A549 (cell line): ENCODE measurements at regions not wholly inside any gene's neighbourhood (a gene's known extent, or its start where the extent isn't known, plus 50 kb on each side); places are given as distances from the start of the nearest gene placed in this dataset.
"Not testable (repeated sequence)": the region's sequence is repeated elsewhere in the genome, so short reads cannot be mapped to it uniquely, and the experiment has no call there.

ENCODE experiments used
- ATAC-seq, 2 experiments: fragments of 200-7000 bp in 1 of 2; fragments of >200 bp in 1 of 2; cut with Nextera tagmentation in 1 of 2; cut with Tn5 transposase in 1 of 2; 3 replicates each; pipeline versions ENCODE4 v1.8.0 to v1.9.1; 2018 to 2020; ENCODE audit warnings: mild to moderate bottlenecking in 1 of 2, moderate library complexity in 1 of 2
- CTCF ChIA-PET: fragments of 300-600 bp; sonication (Branson Sonifier 250); formaldehyde crosslinking; extraction: SDS; loops from one replicate; lab custom pipeline; 2021; ENCODE audit warnings: antibody characterized with exemption, inconsistent platforms; lab: Yijun Ruan, JAX
- POLR2A ChIA-PET: fragments of 350-600 bp; formaldehyde crosslinking; extraction: SDS; loops from one replicate; lab custom pipeline; 2021; ENCODE audit warnings: antibody characterized with exemption, inconsistent platforms; lab: Yijun Ruan, JAX
- DNase-seq, 2 experiments: peaks; one replicate each; pipeline versions ENCODE4 v3.0.0 to v3.0.0-alpha.2; 2011 to 2016; ENCODE audit warnings: low read depth in 1 of 2, low spot score in 1 of 2
- FAIRE-seq: peaks from 2 replicates; lab custom pipeline; 2011; peaks lifted over from hg19 to GRCh38; lab: Jason Lieb, UNC
- H3K27ac ChIP-seq, 2 experiments: fragments of >200 bp; sonication (Bioruptor Twin); formaldehyde crosslinking; 3 replicates each; pipeline ENCODE4 v1.5.1; 2016 to 2017
- H3K4me1 ChIP-seq: fragments of >200 bp; sonication (Bioruptor Twin); formaldehyde crosslinking; 3 replicates; pipeline ENCODE4 v1.6.1; 2016
- H3K4me2 ChIP-seq: fragments of >200 bp; sonication (Bioruptor Twin); formaldehyde crosslinking; 3 replicates; pipeline ENCODE4 v1.6.1; 2016
- H3K4me3 ChIP-seq: fragments of >200 bp; sonication (Bioruptor Twin); formaldehyde crosslinking; 3 replicates; pipeline ENCODE4 v1.5.1; 2016
- H3K9me3 ChIP-seq: fragments of >200 bp; sonication (Bioruptor Twin); formaldehyde crosslinking; 3 replicates; pipeline ENCODE4 v1.6.1; 2016
- BHLHE40 ChIP-seq: IDR thresholded peaks from 2 replicates; pipeline ENCODE4 v1.6.1; 2012; ENCODE audit warnings: low read depth, low read length, inconsistent platforms
- CBX8 ChIP-seq: fragments of 200-600 bp; sonication (generic); IDR thresholded peaks from 2 replicates; pipeline ENCODE4 v1.6.1; 2016
- CEBPB ChIP-seq, 2 experiments: fragments of >200 bp in 1 of 2; sonication (Bioruptor Twin) in 1 of 2; formaldehyde crosslinking in 1 of 2; IDR thresholded peaks; 2 replicates each; pipeline ENCODE4 v1.6.1; 2012 to 2016
- CHD2 ChIP-seq: fragments of 150-350 bp; IDR thresholded peaks from 2 replicates; pipeline ENCODE4 v1.6.1; 2014; ENCODE audit warnings: low read length; ENCODE audit not compliant: partially characterized antibody
- EHF ChIP-seq: fragments of 250-450 bp; sonication (Bioruptor Pico); IDR thresholded peaks from 2 replicates; pipeline ENCODE4 v1.5.0; 2020; ENCODE audit warnings: mild to moderate bottlenecking
- EHMT2 ChIP-seq: fragments of 200-600 bp; sonication (generic); IDR thresholded peaks from 2 replicates; pipeline ENCODE4 v1.6.1; 2016; ENCODE audit warnings: antibody characterized with exemption, low read depth, mild to moderate bottlenecking, moderate library complexity
- FOSL2 ChIP-seq, 2 experiments: fragments of 450-650 bp in 1 of 2; fragments of >200 bp in 1 of 2; sonication (Bioruptor Twin) in 1 of 2; formaldehyde crosslinking; IDR thresholded peaks; 2 replicates each; pipeline versions ENCODE4 v1.5.0 to v1.6.1; 2016 to 2020; ENCODE audit warnings: mild to moderate bottlenecking in 1 of 2, moderate library complexity in 1 of 2
- HDAC2 ChIP-seq: fragments of 200-600 bp; sonication (generic); IDR thresholded peaks from 2 replicates; pipeline ENCODE4 v1.6.1; 2016
- HOXB13 ChIP-seq: fragments of 250-450 bp; sonication (Bioruptor Pico); IDR thresholded peaks from 2 replicates; pipeline ENCODE4 v1.5.0; 2020; ENCODE audit warnings: low read depth, mild to moderate bottlenecking, moderate library complexity
- HOXB5 ChIP-seq: fragments of 250-450 bp; sonication (Bioruptor Pico); IDR thresholded peaks from 2 replicates; pipeline ENCODE4 v1.5.0; 2020; ENCODE audit warnings: mild to moderate bottlenecking, moderate library complexity
- JUN ChIP-seq, 2 experiments: fragments of >200 bp; sonication (Bioruptor Twin); formaldehyde crosslinking; IDR thresholded peaks; 2 replicates in 1 of 2; 3 replicates in 1 of 2; pipeline ENCODE4 v1.6.1; 2016 to 2017
- KDM1A ChIP-seq: fragments of 200-600 bp; sonication (generic); IDR thresholded peaks from 2 replicates; pipeline ENCODE4 v1.6.1; 2016; ENCODE audit warnings: low read depth, mild to moderate bottlenecking
- MAFK ChIP-seq: fragments of 450-650 bp; IDR thresholded peaks from 2 replicates; pipeline ENCODE4 v1.6.1; 2014; ENCODE audit not compliant: partially characterized antibody
- MAZ ChIP-seq: fragments of 150-350 bp; IDR thresholded peaks from 2 replicates; pipeline ENCODE4 v1.6.1; 2014; ENCODE audit warnings: antibody characterized with exemption, low read depth, low read length, borderline replicate concordance
- NPAS2 ChIP-seq: fragments of 250-450 bp; sonication (Bioruptor Pico); IDR thresholded peaks from 2 replicates; pipeline ENCODE4 v1.8.0; 2022; ENCODE audit warnings: mild to moderate bottlenecking, moderate library complexity, borderline replicate concordance
- POLR2AphosphoS2 ChIP-seq: conservative IDR thresholded peaks from 2 replicates; pipeline ENCODE4 v1.6.1; 2012; ENCODE audit warnings: low read length, improper control_type of control experiment, inconsistent platforms
- RCOR1 ChIP-seq: fragments of 150-350 bp; IDR thresholded peaks from 2 replicates; pipeline ENCODE4 v1.6.1; 2014; ENCODE audit warnings: antibody characterized with exemption, low read length, low read depth
- SMC3 ChIP-seq: fragments of >200 bp; sonication (Bioruptor Twin); formaldehyde crosslinking; IDR thresholded peaks from 3 replicates; pipeline ENCODE4 v1.6.1; 2018; ENCODE audit warnings: inconsistent platforms
- TP53 ChIP-seq: fragments of 250-450 bp; sonication (Bioruptor Pico); IDR thresholded peaks from 2 replicates; pipeline ENCODE4 v1.5.0; 2021; ENCODE audit warnings: mild to moderate bottlenecking, moderate library complexity
- ZNF302 ChIP-seq: fragments of 250-450 bp; sonication (Bioruptor Pico); IDR thresholded peaks from 2 replicates; pipeline ENCODE4 v1.9.0; 2021; ENCODE audit warnings: inconsistent platforms, mild to moderate bottlenecking, moderate library complexity
- ZSCAN20 ChIP-seq: fragments of 250-450 bp; sonication (Bioruptor Pico); IDR thresholded peaks from 2 replicates; pipeline ENCODE4 v1.8.0; 2022; ENCODE audit warnings: mild to moderate bottlenecking, moderate library complexity
- WGBS: methylation state at CpG from one replicate; pipeline ENCODE4 v1.1.6; 2017; ENCODE audit errors: missing lambda C conversion rate; 5-methylcytosine and 5-hydroxymethylcytosine counted together
- TF ChIP-seq, protein P1 (sequence below): IDR thresholded peaks from 2 replicates; pipeline ENCODE4 v1.6.1; 2012; ENCODE audit warnings: low read depth, borderline replicate concordance
- TF ChIP-seq, protein P2 (sequence below): fragments of >200 bp; sonication (Bioruptor Twin); formaldehyde crosslinking; IDR thresholded peaks from 2 replicates; pipeline ENCODE4 v1.6.1; 2016
- TF ChIP-seq, protein P3 (sequence below): fragments of 250-450 bp; sonication (Bioruptor Pico); IDR thresholded peaks from 2 replicates; pipeline ENCODE4 v1.5.0; 2020; ENCODE audit warnings: low read depth, mild to moderate bottlenecking, moderate library complexity
- TF ChIP-seq, protein P4 (sequence below): IDR thresholded peaks from 2 replicates; pipeline ENCODE4 v1.6.1; 2012

- DNase-seq (no peak), ATAC-seq (no peak), FAIRE-seq (no peak)
- TF ChIP-seq EHMT2, result no peak
- TF ChIP-seq SMC3, result no peak
- no peak for TF ChIP-seq ZSCAN20 (CRISPR knock-in tag)
- no peak for TF ChIP-seq FOSL2 (IDR thresholded peaks at IDR 0.05)
- no peak for TF ChIP-seq FOSL2 (CRISPR knock-in tag; IDR thresholded peaks at IDR 0.05)
- no peak for TF ChIP-seq CEBPB (IDR thresholded peaks at IDR 0.05)
- TF ChIP-seq, protein P1, sequence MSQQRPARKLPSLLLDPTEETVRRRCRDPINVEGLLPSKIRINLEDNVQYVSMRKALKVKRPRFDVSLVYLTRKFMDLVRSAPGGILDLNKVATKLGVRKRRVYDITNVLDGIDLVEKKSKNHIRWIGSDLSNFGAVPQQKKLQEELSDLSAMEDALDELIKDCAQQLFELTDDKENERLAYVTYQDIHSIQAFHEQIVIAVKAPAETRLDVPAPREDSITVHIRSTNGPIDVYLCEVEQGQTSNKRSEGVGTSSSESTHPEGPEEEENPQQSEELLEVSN, result no peak
- TF ChIP-seq, protein P2, sequence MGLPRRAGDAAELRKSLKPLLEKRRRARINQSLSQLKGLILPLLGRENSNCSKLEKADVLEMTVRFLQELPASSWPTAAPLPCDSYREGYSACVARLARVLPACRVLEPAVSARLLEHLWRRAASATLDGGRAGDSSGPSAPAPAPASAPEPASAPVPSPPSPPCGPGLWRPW, result no peak
- no peak for TF ChIP-seq BHLHE40
- TF ChIP-seq HOXB13 (CRISPR knock-in tag), result no peak
- TF ChIP-seq EHF (CRISPR knock-in tag), result no peak
- TF ChIP-seq HDAC2, result no peak
- TF ChIP-seq RCOR1, result no peak
- no peak for TF ChIP-seq CHD2
- TF ChIP-seq POLR2AphosphoS2, result no peak
- no peak for TF ChIP-seq TP53 (CRISPR knock-in tag)
- Histone ChIP-seq H3K27ac (no peak overlapping the region), H3K4me3 (no peak overlapping the region), H3K4me2 (no peak overlapping the region), H3K4me1 (no peaks in the 10 kb centered on the region), H3K9me3 (no peaks in the 10 kb centered on the region; the same call in 2 of the 3 replicates)
- 0% methylated on average over 2 of the region's 2 CpGs for WGBS
- POLR2A ChIA-PET, result no interaction called here
- CTCF ChIA-PET, result no interaction called here
Observed at GRCh38 chr1:95660736-95661135, 426.7 kb downstream of the RWDD3 start.

GRCh38 chr1:95663530-95663929, 429.5 kb downstream of the RWDD3 start:
- H3K9me3 ChIP-seq, DNase-seq, H3K27ac ChIP-seq, CTCF ChIA-PET, POLR2A ChIA-PET, FAIRE-seq, ATAC-seq, H3K4me3 ChIP-seq, H3K4me1 ChIP-seq, H3K4me2 ChIP-seq: not testable (repeated sequence)
- WGBS, result 56% methylated on average over 7 of the region's 8 CpGs

GRCh38 chr1:95668165-95668564, 434.2 kb downstream of the RWDD3 start:
- H3K4me3 ChIP-seq, result no peak overlapping the region
- TF ChIP-seq, protein P3, sequence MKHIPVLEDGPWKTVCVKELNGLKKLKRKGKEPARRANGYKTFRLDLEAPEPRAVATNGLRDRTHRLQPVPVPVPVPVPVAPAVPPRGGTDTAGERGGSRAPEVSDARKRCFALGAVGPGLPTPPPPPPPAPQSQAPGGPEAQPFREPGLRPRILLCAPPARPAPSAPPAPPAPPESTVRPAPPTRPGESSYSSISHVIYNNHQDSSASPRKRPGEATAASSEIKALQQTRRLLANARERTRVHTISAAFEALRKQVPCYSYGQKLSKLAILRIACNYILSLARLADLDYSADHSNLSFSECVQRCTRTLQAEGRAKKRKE (CRISPR knock-in tag), result no peak
- no peak for TF ChIP-seq MAZ
- TF ChIP-seq CBX8, result no peak
- no peak for TF ChIP-seq ZNF302 (CRISPR knock-in tag)
- TF ChIP-seq, protein P4, sequence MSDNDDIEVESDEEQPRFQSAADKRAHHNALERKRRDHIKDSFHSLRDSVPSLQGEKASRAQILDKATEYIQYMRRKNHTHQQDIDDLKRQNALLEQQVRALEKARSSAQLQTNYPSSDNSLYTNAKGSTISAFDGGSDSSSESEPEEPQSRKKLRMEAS, result no peak
- TF ChIP-seq MAFK, result no peak
- no peak for TF ChIP-seq KDM1A
- TF ChIP-seq RCOR1, result no peak
- TF ChIP-seq ZSCAN20 (CRISPR knock-in tag), result no peak
- TF ChIP-seq HOXB13 (CRISPR knock-in tag), result no peak
- TF ChIP-seq JUN (IDR thresholded peaks at IDR 0.05), result no peak
- no peak for TF ChIP-seq HOXB5
- no peak for TF ChIP-seq FOSL2 (IDR thresholded peaks at IDR 0.05)
- TF ChIP-seq FOSL2 (CRISPR knock-in tag; IDR thresholded peaks at IDR 0.05), result no peak
- no peak for TF ChIP-seq NPAS2 (CRISPR knock-in tag)
- CTCF ChIA-PET, result no interaction called here
- 12% methylated on average over 3 of the region's 3 CpGs for WGBS
- POLR2A ChIA-PET, result no interaction called here
- H3K4me1 ChIP-seq, result no peaks in the 10 kb centered on the region
- no peak overlapping the region for H3K4me2 ChIP-seq
- FAIRE-seq (no peak), ATAC-seq (no peak), DNase-seq (no peak)
- no peaks in the 10 kb centered on the region for H3K9me3 ChIP-seq
- no peak overlapping the region for H3K27ac ChIP-seq

DNA sequence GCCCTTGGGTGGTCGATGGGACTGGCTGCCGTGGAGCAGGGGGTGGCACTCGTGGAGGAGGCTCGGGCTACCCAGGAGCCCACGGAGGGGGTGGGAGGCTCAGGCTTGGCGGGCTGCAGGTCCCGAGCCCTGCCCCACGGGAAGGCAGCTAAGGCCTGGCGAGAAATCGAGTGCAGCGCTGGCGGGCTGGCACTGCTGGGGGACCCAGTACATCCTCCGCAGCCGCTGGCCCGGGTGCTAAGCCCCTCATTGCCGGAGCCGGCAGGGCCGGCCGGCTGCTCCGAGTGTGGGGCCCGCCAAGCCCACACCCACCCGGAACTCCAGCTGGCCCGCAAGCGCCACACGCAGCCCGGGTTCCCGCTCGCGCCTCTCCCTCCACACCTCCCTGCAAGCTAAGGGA, 435.6 kb downstream of the RWDD3 start:
- H3K4me2 ChIP-seq, H3K27ac ChIP-seq, DNase-seq, H3K4me1 ChIP-seq, POLR2A ChIA-PET, CTCF ChIA-PET, H3K4me3 ChIP-seq, FAIRE-seq, H3K9me3 ChIP-seq, ATAC-seq: not testable (repeated sequence)
- no CpG with 5 or more reads among the region's 29 CpGs for WGBS
